ENCODE measurements at regions not wholly inside any gene's neighbourhood (a gene's known extent, or its start where the extent isn't known, plus 50 kb on each side); places are given as distances from the start of the nearest gene placed in this dataset.

DNA sequence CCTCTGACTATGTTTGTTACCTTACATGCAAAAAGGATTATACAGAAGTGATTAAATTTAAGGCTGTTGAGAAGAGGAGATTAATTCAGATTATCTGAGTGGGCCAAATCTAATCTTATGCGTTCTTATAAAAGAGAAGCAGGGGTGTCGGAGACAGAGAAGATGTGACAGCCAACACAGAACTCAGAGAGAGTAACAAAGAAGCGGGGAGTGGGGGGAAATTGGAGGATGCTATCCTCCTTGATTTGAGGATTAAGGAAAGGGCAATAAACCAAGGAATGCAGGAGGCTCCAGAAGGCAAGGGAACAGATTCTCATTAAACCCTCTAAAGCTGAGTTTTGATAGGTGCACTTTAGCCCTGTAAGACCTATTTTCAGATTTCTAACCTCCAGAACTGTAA lies 291.3 kb upstream of the REG3G start:
- no peak for TF ChIP-seq POLR2A (IDR thresholded peaks at IDR 0.05; ENCODE audit: low read length)
- no peak for TF ChIP-seq GATA1 (IDR thresholded peaks at IDR 0.05; ENCODE audit: low read depth, low read length)
